MM.1S (cell line): ENCODE measurements at regions not wholly inside any gene's neighbourhood (a gene's known extent, or its start where the extent isn't known, plus 50 kb on each side); places are given as distances from the start of the nearest gene placed in this dataset.

Source experiments
- DNase-seq: peaks from one replicate; pipeline ENCODE4 v3.0.0-alpha.2; 2015
- H2AFZ ChIP-seq: fragments of 300-600 bp; sonication (generic); 2 replicates; pipeline ENCODE4 v1.6.0; 2016; ENCODE audit warnings: antibody characterized with exemption, low read length
- H3F3A ChIP-seq: fragments of 300-600 bp; sonication (generic); 2 replicates; pipeline ENCODE4 v1.6.1; 2016; ENCODE audit warnings: mild to moderate bottlenecking, antibody characterized with exemption, low read length, moderate library complexity, mixed read lengths; ENCODE audit not compliant: insufficient read depth
- H3K27ac ChIP-seq: fragments of 300-600 bp; sonication (generic); 2 replicates; pipeline ENCODE4 v1.5.1; 2016; ENCODE audit warnings: mild to moderate bottlenecking, low read length
- H3K27me3 ChIP-seq: fragments of 300-600 bp; sonication (generic); replicated peaks from 2 replicates; pipeline ENCODE4 v1.6.0; 2016; ENCODE audit warnings: low read length; ENCODE audit not compliant: insufficient read depth
- H3K36me3 ChIP-seq: fragments of 300-600 bp; sonication (generic); replicated peaks from 2 replicates; pipeline ENCODE4 v1.6.1; 2016; ENCODE audit warnings: mild to moderate bottlenecking, low read length, mixed read lengths; ENCODE audit not compliant: insufficient read depth
- H3K4me1 ChIP-seq: fragments of 300-600 bp; sonication (generic); 2 replicates; pipeline ENCODE4 v1.6.1; 2016; ENCODE audit warnings: low read length, mixed read lengths
- H3K4me2 ChIP-seq: fragments of 300-600 bp; sonication (generic); 2 replicates; pipeline ENCODE4 v1.6.0; 2016; ENCODE audit warnings: low read depth, low read length
- H3K4me3 ChIP-seq: fragments of 300-600 bp; sonication (generic); 2 replicates; pipeline ENCODE4 v1.5.1; 2016; ENCODE audit warnings: low read length, mixed read lengths
- H3K79me2 ChIP-seq: fragments of 300-600 bp; sonication (generic); 2 replicates; pipeline ENCODE4 v1.6.1; 2016; ENCODE audit warnings: mixed run types, low read length, mixed read lengths
- H3K9ac ChIP-seq: fragments of 300-600 bp; sonication (generic); 2 replicates; pipeline ENCODE4 v1.6.1; 2016; ENCODE audit warnings: low read length, mixed read lengths
- H3K9me2 ChIP-seq: fragments of 300-600 bp; sonication (generic); replicated peaks from 2 replicates; pipeline ENCODE4 v1.6.1; 2016; ENCODE audit warnings: mild to moderate bottlenecking, low read length, mixed read lengths; ENCODE audit not compliant: insufficient read depth
- H3K9me3 ChIP-seq: fragments of 300-600 bp; sonication (generic); replicated peaks from 2 replicates; pipeline ENCODE4 v1.6.1; 2016; ENCODE audit warnings: mild to moderate bottlenecking, low read length, mixed read lengths; ENCODE audit not compliant: insufficient read depth
- H4K20me1 ChIP-seq: fragments of 300-600 bp; sonication (generic); 2 replicates; pipeline ENCODE4 v1.6.1; 2016; ENCODE audit warnings: mild to moderate bottlenecking, low read length, moderate library complexity, mixed read lengths; ENCODE audit not compliant: insufficient read depth
- CTCF ChIP-seq: fragments of 300-600 bp; sonication (generic); IDR thresholded peaks from 2 replicates; pipeline ENCODE4 v1.5.1; 2016; ENCODE audit warnings: antibody characterized with exemption, low read length, mixed read lengths
- EZH2 ChIP-seq: fragments of 300-600 bp; sonication (generic); optimal IDR thresholded peaks from 2 replicates; pipeline ENCODE3; 2017; ENCODE audit warnings: low read depth, mild to moderate bottlenecking, antibody characterized with exemption, low read length, mixed read lengths
- EZH2phosphoT487 ChIP-seq: fragments of 300-600 bp; sonication (generic); IDR thresholded peaks from 2 replicates; pipeline ENCODE4 v1.6.1; 2018; ENCODE audit warnings: antibody characterized with exemption, low read length

GRCh38 chr2:49836017-49836416 lies 681.7 kb upstream of the FSHR start:
- DNase-seq = no peak
- Histone ChIP-seq H3K9me2 (no peaks in the 10 kb centered on the region), H3K27ac (no peak overlapping the region), H3K79me2 (no peaks in the 10 kb centered on the region), H3K9ac (no peak overlapping the region), H3K36me3 (no peaks in the 10 kb centered on the region), H3K27me3 (no peaks in the 10 kb centered on the region), H4K20me1 (no peaks in the 10 kb centered on the region), H3K4me2 (no peak overlapping the region), H3F3A (no peaks in the 10 kb centered on the region), H2AFZ (no peak overlapping the region), H3K4me3 (no peak overlapping the region), H3K9me3 (no peaks in the 10 kb centered on the region), H3K4me1 (no peaks in the 10 kb centered on the region)
- TF ChIP-seq CTCF = no peak
- TF ChIP-seq EZH2 = no peak
- TF ChIP-seq EZH2phosphoT487 = no peak

- Histone ChIP-seq H3K4me1 (no peaks in the 10 kb centered on the region), H3K79me2 (no peaks in the 10 kb centered on the region), H3K4me2 (no peak overlapping the region), H3K9ac (no peak overlapping the region), H3K9me2 (no peaks in the 10 kb centered on the region), H3K36me3 (no peaks in the 10 kb centered on the region), H3K27me3 (no peaks in the 10 kb centered on the region), H3K27ac (no peak overlapping the region), H3K9me3 (no peaks in the 10 kb centered on the region), H2AFZ (no peak overlapping the region), H4K20me1 (no peaks in the 10 kb centered on the region), H3K4me3 (no peak overlapping the region), H3F3A (no peaks in the 10 kb centered on the region)
- no peak for DNase-seq
- TF ChIP-seq EZH2 = no peak
- no peak for TF ChIP-seq EZH2phosphoT487
- no peak for TF ChIP-seq CTCF
These were observed 680.1 kb upstream of the FSHR start for GRCh38 chr2:49834433-49834832.

DNA sequence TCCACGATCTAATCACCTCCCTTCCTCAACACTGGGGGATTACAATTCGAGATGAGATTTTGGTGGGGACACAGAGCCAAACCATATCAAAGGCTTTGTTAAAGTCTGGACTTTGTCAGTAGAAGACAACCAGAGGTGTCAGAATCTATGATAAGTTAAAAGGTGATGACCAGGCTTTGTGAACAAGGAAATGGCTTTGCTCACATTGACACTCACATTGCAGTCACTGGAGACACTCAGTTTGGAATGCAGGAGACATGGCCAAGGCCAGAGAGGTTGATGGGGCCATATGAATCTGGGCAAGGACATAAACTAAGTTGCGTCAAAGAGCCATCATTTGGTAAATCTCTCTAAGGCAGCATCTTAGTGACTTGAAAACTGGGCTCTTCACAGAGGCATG lies 678.2 kb upstream of the FSHR start:
- Histone ChIP-seq H3K4me3 (no peak overlapping the region), H3F3A (no peaks in the 10 kb centered on the region), H4K20me1 (no peaks in the 10 kb centered on the region), H3K27me3 (no peaks in the 10 kb centered on the region), H3K4me2 (no peak overlapping the region), H3K79me2 (no peaks in the 10 kb centered on the region), H3K27ac (no peak overlapping the region), H3K9ac (no peak overlapping the region), H3K9me3 (no peaks in the 10 kb centered on the region), H3K36me3 (no peaks in the 10 kb centered on the region), H3K4me1 (no peaks in the 10 kb centered on the region), H3K9me2 (no peaks in the 10 kb centered on the region), H2AFZ (no peak overlapping the region)
- TF ChIP-seq EZH2 (no peak), EZH2phosphoT487 (no peak), CTCF (no peak)
- no peak for DNase-seq
